HG02885 (cell line): ENCODE measurements at regions not wholly inside any gene's neighbourhood (a gene's known extent, or its start where the extent isn't known, plus 50 kb on each side); places are given as distances from the start of the nearest gene placed in this dataset.
A peak's percentile ranks its signal among the peaks of the same experiment; 100 is the strongest.

Experiments
- ATAC-seq: cut with Tn5 transposase; IDR thresholded peaks from one replicate; pipeline ENCODE4 v1.9.1; 2021; ENCODE audit warnings: mild to moderate bottlenecking; ENCODE audit not compliant: unreplicated experiment, poor library complexity

DNA sequence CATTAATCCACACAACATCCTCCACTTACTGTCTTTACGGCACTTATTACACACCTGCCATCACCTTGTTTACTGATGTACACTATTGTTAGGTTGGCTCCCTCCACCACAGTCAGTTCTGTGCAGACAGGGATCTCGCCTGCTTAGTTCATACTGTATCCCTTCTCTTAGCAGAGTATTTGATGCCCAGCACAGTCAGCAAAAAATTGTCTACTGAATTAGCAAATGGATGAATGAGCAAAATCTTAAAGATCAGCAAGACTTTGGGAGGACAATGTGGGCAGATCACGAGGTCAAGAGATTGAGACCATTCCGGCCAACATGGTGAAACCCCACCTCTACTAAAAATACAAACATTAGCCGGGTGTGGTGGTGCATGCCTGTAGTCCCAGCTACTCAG is 109.8 kb upstream of the ATXN1 start:
- no peak for ATAC-seq

DNA sequence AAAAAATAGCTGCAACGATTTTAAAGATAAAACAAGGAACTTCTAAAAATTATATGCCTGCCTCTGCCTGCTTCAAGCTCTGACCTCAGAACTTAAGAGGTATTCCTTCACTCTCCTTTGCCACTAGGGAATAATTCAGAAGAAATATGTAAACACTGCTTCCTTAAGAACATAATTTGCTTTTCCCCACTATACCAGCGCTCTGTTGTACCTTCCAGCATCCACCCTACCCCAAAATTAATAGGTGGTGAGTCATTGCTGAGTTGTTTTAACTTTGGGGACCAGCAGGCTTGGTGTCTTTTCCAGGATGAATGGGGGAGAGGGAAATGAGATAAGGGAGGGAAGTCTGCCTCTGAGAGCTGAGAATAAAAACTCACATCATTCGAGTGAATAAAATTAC is 107.7 kb upstream of the ATXN1 start:
- no peak for ATAC-seq

DNA sequence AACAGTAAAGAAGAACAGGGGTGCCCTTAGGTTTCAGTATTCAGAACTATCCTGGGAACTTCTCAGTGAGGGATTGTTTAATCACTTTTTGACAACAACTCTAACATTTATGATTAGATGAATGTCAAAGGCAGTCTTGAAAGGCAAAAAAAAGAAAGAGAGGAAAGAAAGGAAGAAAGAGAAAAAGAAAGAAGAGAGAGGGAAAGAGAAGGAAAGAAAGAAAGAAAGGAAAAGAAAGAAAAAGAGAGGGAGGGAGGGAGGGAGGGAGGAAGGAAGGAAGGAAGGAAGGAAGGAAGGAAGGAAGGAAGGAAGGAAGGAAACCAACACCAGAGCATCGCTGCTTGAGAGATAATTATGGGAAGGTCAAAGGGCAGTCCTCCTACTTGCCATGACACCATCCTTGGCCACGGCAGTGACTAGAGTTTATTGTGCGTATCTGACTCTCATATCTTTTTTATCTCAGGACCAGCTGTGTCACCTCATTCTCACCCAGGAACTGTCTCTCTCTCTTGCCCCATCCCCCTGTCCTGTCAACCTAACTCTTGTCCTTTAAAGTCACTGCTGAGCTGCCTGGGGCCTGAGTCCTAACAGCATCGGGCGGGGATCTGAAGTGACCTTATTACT is 96.8 kb upstream of the ATXN1 start:
- ATAC-seq: no peak

DNA sequence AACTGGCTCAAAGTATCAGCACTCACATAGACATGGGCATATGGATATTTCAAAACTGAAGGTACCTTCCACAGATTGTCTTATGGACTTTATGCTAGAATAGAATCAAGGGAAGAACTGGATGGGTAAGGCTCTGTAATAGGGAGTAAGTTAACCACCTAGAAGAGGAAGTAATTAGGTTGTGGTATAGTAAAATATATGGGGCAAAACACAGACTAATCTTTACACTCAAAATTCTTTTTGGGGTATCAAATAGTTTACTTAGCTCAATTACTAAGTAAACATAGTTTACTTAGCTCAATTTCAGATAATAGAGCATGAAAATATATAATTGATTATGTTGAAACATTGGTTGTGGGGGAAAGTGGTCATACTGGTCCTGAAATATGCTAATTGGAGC is 94.2 kb upstream of the ATXN1 start:
- peak; percentile 60 for ATAC-seq

DNA sequence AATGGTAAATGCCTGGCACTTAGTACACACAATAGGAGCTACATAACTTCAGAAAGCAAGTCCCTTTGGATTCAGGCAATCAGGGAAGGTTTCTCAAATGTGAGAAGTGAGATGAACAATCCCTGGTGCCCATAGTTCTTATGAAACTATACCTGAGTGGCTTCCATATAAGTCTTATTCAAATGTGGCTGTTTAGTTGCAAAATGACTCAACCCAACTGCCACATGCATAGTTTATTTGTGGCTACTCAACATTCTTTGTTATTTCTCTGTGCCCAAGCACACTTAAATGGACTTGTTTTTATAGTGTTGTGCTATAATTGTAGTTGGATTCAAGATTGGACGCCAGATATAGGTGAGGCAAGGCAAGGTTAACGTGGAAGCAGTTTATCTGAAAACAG is 93.7 kb upstream of the ATXN1 start:
- peak; percentile 82 for ATAC-seq

DNA sequence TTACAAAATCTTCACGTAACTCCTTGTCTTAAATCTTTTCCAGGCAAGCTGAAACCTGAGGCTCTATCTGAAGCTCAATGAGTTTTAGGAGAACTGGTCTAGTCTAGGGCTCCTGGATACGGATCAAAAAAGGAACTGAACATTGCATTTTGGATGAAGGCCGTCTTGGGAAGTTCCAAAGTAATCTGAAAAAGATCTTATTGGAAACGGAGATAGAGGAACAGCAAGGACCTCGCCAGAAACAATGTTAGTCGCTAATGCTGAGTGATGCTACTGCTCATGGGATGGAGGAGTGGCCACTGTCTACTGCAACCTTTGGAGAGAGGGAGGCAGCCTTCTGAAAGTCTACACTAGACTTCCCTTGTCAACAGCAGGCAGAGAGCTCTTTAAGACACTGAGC is 91.4 kb upstream of the ATXN1 start:
- ATAC-seq: no peak

DNA sequence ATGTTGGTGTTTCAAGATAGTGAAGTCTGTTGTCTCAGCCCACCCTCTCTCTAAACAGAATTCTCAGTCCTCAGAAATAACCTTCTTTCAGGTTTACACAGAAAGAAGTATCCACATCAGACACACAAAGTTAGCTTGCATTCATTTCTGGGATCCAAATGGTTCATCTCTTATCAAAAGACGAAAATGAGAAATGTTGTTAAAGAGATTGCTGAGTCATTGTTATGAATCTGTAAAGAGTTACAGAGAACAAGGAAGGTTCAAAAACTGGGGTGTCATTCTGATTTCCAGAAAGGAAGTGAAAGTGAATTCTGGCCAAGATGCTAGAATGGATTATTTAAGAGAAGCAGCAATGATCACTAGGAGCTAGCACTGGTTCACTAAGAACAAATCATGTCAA is 90.5 kb upstream of the ATXN1 start:
- ATAC-seq: peak; percentile 40

DNA sequence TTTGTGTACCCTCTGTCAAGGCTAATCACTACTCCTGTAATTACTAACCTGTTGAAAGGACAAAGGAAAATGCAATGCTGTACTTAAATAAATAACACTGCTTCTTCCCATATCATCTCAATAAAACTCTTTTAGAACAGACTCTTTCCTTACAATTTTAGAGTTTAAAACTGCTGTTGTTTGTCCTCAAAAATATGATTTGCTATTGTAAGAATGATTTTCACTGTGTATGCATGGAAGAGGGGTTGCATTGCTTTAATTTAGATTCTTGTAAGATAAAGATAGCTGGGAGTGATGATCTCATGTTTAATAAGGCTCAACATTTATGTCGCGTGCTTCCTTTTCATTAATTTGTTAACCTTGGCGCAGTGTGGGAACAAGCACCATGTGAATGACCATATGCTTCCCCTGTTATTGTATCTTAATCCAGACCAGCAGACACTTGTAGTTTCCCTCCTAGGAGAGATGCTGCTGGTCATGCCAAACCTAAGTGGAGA is 89.8 kb upstream of the ATXN1 start:
- no peak for ATAC-seq

DNA sequence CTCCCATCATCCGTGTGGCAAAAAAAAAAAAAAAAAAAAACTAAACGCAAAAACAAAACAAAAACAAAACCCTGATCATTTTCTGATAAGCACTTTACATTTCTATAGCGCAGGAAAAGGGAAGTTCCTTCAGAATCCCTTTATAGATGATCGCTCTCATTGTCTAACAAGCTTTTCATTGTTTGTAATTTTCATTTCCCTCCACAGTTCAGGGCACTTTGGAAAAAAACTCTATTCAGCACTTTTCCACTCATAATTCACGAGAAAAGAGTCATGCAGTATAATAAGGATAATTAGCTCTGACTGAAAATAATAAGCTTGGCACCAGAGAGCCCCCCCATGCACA is 89.4 kb upstream of the ATXN1 start:
- ATAC-seq: no peak

DNA sequence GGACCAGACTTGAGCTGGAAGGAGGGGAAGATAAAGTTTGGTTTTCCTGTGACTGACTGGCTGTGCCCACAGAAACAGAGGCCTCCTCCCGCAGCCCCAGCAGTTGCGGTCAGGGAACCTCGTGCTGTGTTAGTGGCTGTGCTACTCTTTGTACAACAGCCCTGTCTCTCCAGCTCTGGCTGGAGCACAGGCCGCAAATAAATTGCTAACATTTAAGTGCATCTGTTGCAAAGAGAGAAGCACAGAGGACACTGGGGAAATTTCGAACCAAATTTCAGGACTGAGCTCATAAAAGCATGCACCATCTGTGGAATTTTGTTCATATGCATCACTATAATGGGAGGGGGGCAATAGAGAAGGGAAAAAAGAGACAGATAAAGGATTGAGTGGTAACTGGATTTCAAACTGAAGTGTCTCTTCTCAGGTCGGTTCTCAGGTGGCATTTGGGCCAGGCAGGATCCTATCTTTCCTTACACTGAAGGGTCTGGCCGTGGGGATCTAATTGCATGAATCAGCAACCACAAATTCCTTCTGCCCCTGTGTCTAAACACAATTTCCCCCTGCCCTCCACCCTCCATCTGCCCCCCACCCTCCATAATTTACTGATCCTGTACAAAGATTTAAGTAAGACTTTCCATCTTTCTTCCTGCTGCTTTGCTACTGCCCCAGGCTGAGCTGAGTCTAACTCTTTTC is 88.9 kb upstream of the ATXN1 start:
- ATAC-seq: no peak

DNA sequence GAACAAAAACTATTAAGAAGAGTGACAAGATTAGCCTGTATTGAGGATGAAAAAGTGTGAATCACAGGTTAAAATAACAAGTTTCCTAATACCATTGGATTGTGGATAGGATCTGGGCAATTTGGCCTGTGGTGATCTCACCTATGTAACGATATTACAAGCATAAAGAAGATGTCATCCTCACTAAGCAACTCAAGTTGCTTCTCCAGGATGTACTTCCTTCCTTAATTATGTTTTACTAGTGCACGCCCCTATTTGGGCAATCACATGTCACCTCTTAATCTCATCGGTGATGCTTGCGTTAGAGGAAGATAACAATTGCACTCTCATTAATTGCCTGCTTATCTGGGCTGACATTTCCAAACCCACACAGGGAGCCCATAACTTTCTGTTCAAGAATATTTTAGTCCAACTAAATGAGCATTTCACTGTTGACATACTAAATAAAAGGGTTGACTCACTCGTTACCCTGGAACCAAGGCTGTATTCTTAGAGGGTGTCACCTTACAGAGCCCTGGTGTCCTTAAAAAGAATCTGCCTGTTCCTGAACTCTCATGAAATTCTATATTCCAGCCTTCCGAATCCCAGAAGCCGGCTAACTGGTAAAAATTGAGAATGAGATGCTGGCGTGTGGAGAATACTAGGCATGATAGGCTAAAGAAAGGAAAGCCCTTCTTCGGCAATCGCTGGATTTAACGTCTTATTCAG is 88.2 kb upstream of the ATXN1 start:
- ATAC-seq: no peak

DNA sequence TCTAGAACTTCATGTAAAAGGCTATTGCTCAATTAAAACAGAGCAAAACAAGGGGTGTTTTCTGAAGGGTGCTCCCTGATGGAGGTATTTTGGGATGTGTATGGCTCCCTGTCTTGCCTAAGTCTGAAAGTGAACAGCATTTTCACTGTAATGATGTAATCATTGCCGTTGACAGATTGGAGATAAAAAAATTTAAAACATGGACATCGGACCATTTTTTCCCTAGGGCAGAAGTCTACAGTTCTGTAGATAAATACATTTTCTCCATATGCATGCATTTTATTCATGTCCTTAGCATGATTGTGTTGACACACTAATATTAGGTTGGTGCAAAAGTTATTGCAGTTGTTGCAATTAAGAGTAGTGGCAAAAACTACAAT is 85.1 kb upstream of the ATXN1 start:
- no peak for ATAC-seq

DNA sequence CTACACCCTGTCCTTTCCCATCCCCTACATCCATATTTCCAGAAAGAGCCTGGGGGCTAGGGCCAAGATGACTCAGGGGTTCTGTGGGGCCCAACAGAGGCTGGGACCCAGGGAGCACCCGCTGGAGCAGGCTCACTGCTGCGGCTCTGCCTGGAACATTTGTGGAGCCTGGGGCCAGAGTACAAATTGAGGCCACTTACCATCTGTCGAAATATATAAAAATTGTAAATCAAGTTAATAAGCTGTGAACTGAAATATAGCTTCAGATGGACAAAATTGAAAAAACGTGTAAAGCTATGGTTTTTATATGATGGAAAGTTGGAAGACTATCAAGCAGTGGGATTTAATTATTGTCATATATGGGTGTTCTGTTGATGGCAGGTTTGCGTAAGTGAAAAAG is 82.9 kb upstream of the ATXN1 start:
- no peak for ATAC-seq

DNA sequence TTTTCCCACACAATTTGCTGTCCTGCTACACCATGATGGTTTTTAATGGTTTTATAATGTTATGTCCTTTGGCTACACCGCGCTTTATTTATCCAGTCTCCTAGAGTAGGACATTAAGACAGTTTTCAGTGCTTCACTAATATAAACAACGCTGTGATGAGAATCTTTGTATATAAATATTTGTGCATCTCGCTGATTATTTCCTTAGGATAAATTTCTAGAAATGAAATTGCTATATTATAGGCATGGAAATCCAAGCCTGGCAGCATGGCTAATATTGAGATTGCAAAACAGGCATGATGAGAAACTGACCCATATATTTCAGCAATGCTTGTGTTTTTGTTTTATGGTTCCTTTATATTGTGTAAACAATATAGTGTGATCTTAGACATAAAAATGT is 81.4 kb upstream of the ATXN1 start:
- ATAC-seq: no peak

DNA sequence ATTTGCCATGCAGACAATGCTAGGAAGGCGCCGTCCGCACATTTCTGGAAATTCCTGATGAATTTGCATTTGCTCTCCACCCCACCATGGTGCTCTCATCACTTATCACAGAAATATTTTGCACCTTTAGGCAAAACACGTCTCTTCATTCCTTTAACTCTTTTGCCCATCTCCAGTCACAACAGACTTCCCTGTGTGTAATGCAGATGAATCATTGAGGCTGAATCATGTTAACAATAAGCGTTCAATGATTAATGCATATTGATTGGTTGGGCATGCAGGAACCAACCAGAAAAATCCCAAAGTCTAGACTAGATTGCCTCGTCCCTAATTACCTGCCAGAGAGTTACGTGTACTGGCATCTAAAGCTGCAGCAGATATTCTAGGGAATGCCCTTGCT is 80.0 kb upstream of the ATXN1 start:
- no peak for ATAC-seq

DNA sequence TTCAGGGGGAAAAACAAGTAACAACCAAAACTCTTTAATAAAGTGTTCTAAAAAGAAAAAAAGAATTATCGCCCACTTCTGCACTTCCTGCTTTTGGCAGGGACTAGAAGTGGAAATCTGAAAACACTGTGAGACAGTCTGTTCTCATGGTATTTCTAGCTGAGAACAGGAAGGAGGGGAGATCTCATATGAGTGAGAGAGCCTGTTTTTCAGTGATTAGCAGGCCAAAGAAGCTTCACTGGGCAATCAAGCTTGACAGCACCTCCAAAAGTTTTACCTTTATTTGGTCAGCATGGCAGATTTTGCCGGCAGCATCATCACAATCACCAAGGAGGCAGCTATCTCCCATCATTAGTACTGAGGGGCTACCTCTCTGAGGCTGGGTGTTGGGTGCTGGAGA is 79.5 kb upstream of the ATXN1 start:
- peak; percentile 48 for ATAC-seq

DNA sequence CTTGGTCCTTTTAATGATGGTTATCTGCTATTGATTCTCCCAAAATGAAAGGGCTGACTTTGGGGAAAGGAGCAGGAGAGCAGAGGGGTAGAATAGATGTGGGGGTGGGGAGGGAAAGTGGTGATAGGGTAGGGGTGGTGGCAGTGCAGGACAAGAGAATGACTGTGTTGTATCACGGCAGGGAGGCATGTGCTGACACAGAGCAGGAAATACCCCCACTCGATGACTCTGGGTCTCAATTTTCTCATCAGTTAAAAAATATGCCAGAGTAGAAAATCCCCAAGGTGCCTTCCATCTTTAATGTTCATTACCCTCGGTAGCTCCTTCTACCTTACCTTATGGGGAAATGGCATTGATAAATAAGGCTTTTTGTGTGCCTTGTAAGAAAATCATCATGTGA is 79.0 kb upstream of the ATXN1 start:
- no peak for ATAC-seq

DNA sequence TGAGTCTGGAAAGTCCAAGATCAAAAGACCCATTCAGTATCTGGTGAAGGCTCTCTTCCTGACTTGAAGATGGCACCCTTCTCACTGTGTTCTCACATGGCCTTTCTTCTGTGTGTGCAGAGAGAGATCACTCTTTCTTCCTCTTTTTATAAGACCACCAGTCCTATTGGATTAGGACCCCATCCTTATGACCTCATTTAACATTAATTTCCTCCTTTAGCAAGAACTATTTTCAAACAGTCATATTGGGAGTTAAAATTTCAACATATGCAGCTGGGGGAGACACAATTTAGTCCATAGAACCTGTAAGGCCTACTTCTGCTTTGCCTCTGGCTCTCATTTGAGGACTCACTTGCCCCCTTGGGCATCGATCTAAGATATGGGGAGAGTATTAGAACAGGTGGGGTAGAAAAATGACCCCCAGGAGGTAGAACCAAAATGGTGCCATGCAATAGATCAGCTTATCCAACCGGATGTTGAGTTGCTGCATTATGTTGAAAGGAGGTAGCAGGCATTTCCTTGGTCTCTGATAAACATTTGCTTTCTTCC is 78.4 kb upstream of the ATXN1 start:
- no peak for ATAC-seq

DNA sequence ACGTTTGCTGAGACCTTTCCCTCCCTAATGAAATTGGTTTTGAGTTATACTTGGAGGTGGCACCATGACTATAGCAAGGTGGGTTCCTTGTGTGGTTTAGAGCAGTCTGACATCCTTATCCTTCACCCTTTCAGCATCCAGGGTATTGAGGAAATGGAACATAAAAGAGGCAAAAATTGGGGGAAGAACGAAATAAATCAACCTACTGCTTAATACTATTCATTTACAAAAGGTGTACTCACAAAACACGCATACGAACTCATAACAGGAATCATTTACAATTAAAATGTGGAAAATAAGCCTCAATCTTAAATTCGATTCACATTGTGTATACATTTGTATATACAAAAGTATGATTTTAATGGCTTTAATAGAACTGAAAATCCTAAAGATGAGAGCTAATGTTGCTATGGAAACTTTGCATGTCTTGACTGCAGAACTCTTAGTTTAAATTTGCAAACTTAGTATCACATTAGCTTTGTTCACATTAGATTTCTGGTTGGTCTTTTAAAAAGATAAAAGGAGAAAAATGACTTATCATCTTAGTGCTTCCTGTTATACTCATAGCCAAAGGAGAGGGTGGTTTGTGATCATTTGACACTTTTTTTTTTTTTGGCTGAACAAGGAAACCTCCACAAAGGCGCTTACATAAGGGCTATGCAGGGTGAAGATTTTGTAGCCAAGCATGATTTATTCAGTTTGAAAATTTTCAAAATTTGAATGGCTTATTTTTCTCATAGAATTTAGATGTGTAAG is 76.1 kb upstream of the ATXN1 start:
- no peak for ATAC-seq

DNA sequence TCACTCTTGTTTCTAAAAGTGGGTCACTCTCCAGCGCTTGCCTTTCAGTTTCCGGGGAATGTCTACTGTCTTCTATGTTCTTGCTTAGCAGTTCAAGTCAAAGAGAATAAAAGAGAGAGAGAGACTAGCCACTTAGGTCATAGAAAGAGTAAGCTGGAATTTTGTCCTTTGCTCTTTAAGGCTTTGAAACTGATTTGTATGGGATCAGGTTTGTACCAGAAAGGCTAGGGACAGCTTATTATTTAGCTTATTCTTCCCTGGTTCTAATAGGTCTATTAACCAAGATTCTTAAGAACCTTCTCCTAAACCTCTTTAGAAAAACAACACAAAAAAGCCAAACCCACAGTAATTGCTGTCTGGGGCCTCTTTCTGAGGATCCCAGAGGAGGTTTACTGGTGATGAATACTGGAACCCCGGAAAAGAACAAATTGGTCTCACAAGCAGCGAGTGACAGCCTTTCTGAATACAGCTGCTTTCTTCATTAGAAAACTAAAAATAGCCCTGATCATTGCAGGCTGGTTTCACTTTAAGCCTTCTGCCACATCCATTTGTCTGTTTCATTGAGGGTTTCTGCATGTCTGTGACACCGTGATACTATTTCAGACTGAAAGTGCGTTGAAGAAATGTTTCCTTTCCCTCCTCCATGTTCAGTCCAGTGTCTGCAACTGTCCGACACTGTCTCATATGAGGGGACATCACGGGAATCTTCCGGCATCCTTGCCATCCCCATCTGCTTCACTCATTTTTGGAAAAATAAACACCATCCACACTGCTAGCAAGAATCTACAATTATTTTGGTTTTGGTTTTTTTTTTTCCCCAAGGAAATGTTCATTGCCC is 75.1 kb upstream of the ATXN1 start:
- ATAC-seq: peak; percentile 79
